Psoas muscle (tissue), 7 donors: ENCODE measurements at regions not wholly inside any gene's neighbourhood (a gene's known extent, or its start where the extent isn't known, plus 50 kb on each side); places are given as distances from the start of the nearest gene placed in this dataset.

ENCODE experiments used
- ATAC-seq, 4 donors: fragments of 200-7000 bp; cut with Tn5 transposase; one replicate each; pipeline ENCODE4 v1.9.1; 2020; ENCODE audit warnings: moderate library complexity in 3 of 4, mild to moderate bottlenecking in 2 of 4
- DNase-seq, 2 donors: peaks; one replicate each; pipeline ENCODE4 v3.0.0-alpha.2; 2020
- H3K27ac ChIP-seq: fragments of 200-600 bp; one replicate; pipeline ENCODE4 v1.8.0; 2022
- H3K27me3 ChIP-seq, 3 donors: fragments of 200-600 bp in 1 of 3; one replicate each; pipeline versions ENCODE4 v1.6.1 to v1.8.0; 2013 to 2022; ENCODE audit warnings: low read length in 2 of 3, mild to moderate bottlenecking in 2 of 3, moderate library complexity in 1 of 3; ENCODE audit not compliant: insufficient read depth in 3 of 3
- H3K36me3 ChIP-seq, 2 donors: fragments of 200-600 bp in 1 of 2; one replicate each; pipeline versions ENCODE4 v1.6.1 to v1.8.0; 2013 to 2022; ENCODE audit warnings: low read depth in 1 of 2, mild to moderate bottlenecking in 1 of 2, moderate library complexity in 1 of 2; ENCODE audit not compliant: insufficient read depth in 1 of 2
- H3K4me1 ChIP-seq: fragments of 200-600 bp; one replicate; pipeline ENCODE4 v1.8.0; 2022
- H3K4me3 ChIP-seq: fragments of 200-600 bp; one replicate; pipeline ENCODE4 v1.8.0; 2022; ENCODE audit warnings: mild to moderate bottlenecking
- H3K9me3 ChIP-seq: fragments of 200-600 bp; one replicate; pipeline ENCODE4 v1.8.0; 2022
- WGBS, 3 donors: extraction: QIAGEN DNeasy Blood & Tissue Kit; methylation state at CpG; one replicate each; pipeline versions ENCODE4 v1.1.6 to v1.1.7; 2013; 5-methylcytosine and 5-hydroxymethylcytosine counted together
- intact Hi-C, 2 donors: fragments of 100-400 bp; cut with DNase I; formaldehyde crosslinking; loops; one replicate each; pipeline versions ENCODE4 v1.11.0 to v1.14.2; 2022
- TF ChIP-seq, protein P1 (sequence below): fragments of 200-600 bp; IDR thresholded peaks from one replicate; pipeline ENCODE4 v1.8.0; 2022; ENCODE audit warnings: antibody characterized with exemption
- donor health status: healthy with polysubstance abuse.
- donor health status: DM: no; HTN: no; CAD: no; lungs with moderate emphysema.
- donor health status: Bipolar disorder and iron deficiency.
- donor health status: healthy.
- donor health status: DM: yes; HTN: yes; CAD: no.
- donor health status: DM: no; HTN: no; CAD: no.
- donor health status: DM: yes; HTN: yes; CAD: no.

DNA sequence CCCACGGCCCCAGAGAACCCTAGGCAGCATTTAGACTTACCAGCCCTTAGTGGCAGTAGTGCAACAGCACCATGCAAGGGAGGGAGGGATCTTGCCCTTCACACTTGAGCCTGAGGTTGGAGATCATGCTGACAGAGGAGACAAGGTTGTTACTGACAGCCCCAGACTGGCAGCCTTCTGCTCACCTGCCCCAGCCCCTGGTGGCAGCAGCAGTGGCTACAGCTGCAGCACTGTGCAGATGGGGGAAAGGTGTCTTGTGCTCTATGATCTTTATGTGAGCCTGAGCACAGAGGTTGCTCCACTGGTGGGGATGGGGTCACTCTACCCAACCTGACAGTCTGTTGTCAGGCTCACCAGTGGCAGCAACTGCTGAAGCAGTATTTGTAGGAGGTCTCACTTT, 501.2 kb upstream of the LRRTM4 start:
- Histone ChIP-seq H3K9me3 (no peaks in the 10 kb centered on the region), H3K4me3 (no peak overlapping the region), H3K27me3 (no peaks in the 10 kb centered on the region), H3K27ac (no peak overlapping the region), H3K4me1 (no peaks in the 10 kb centered on the region), H3K36me3 (no peaks in the 10 kb centered on the region)
- 38 to 85% (median 72%) methylated on average over 1 of the region's 1 CpG for WGBS, 3 donors
- intact Hi-C loops = no loop called here
- TF ChIP-seq, protein P1, sequence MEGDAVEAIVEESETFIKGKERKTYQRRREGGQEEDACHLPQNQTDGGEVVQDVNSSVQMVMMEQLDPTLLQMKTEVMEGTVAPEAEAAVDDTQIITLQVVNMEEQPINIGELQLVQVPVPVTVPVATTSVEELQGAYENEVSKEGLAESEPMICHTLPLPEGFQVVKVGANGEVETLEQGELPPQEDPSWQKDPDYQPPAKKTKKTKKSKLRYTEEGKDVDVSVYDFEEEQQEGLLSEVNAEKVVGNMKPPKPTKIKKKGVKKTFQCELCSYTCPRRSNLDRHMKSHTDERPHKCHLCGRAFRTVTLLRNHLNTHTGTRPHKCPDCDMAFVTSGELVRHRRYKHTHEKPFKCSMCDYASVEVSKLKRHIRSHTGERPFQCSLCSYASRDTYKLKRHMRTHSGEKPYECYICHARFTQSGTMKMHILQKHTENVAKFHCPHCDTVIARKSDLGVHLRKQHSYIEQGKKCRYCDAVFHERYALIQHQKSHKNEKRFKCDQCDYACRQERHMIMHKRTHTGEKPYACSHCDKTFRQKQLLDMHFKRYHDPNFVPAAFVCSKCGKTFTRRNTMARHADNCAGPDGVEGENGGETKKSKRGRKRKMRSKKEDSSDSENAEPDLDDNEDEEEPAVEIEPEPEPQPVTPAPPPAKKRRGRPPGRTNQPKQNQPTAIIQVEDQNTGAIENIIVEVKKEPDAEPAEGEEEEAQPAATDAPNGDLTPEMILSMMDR = no peak
- no peak for DNase-seq
- no peak for ATAC-seq

GRCh38 chr2:78024996-78025395, 502.8 kb upstream of the LRRTM4 start:
- ATAC-seq (no peak), DNase-seq (no peak)
- no peaks in the 10 kb centered on the region for H3K27me3 ChIP-seq
- peaks cover 4% of the 10 kb centered on the region for H3K9me3 ChIP-seq
- no peak overlapping the region for H3K27ac ChIP-seq
- intact Hi-C loops = no loop called here
- H3K4me3 ChIP-seq = no peak overlapping the region
- no peaks in the 10 kb centered on the region for H3K4me1 ChIP-seq
- TF ChIP-seq, protein P1 = no peak
- 82 to 93% (median 83%) methylated on average over 2 of the region's 2 CpGs for WGBS, 3 donors
- H3K36me3 ChIP-seq = no peaks in the 10 kb centered on the region

DNA sequence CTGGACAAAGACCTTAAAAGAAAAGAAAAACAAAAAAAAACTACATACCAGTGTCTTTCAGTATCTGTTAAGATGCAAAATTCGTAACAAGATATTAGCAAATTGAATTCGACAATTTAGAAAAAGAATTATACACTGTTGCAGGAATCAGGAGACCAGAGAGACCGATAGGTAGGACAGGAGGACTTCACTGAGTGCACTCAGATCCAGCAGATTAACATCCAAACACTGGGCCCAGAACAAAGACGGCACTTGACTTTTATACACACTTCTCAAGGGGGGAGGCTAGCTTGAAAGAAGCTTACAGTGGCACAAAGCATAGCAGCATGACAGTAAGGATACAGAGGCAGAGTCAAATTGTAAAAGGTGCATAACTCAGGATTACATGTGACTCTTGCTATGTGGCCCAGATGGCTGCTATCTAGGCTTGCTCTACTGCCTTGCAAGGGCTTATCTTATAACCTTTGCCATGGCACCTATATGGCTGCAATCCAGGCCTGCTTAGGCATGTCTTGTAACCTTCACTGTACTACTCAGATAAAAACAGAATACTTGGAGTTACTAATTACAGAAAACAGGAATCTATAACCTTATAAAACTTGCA, 507.3 kb upstream of the LRRTM4 start:
- Histone ChIP-seq H3K4me1 (no peaks in the 10 kb centered on the region), H3K36me3 (no peaks in the 10 kb centered on the region), H3K27me3 (no peaks in the 10 kb centered on the region), H3K4me3 (no peak overlapping the region), H3K27ac (no peak overlapping the region), H3K9me3 (peaks cover 4% of the 10 kb centered on the region)
- TF ChIP-seq, protein P1 = no peak
- DNase-seq = no peak
- WGBS, 3 donors = 58 to 70% (median 61%) methylated on average over 4 of the region's 4 CpGs
- no peak for ATAC-seq
- intact Hi-C loops = no loop called here

- Histone ChIP-seq H3K4me3 (no peak overlapping the region), H3K9me3 (no peaks in the 10 kb centered on the region), H3K27me3 (no peaks in the 10 kb centered on the region), H3K4me1 (no peaks in the 10 kb centered on the region), H3K27ac (no peak overlapping the region), H3K36me3 (no peaks in the 10 kb centered on the region)
- intact Hi-C loops = no loop called here
- ATAC-seq (no peak), DNase-seq (no peak)
- TF ChIP-seq, protein P1 = no peak
- WGBS, 3 donors = 30 to 35% (median 30%) methylated on average over 3 of the region's 3 CpGs
Observed at GRCh38 chr2:78034706-78035105, 512.5 kb upstream of the LRRTM4 start.

- no peaks in the 10 kb centered on the region for H3K4me1 ChIP-seq
- no peak for DNase-seq
- no peaks in the 10 kb centered on the region for H3K36me3 ChIP-seq
- no peaks in the 10 kb centered on the region for H3K9me3 ChIP-seq
- H3K4me3 ChIP-seq = no peak overlapping the region
- 52 to 75% (median 54%) methylated on average over 2 of the region's 2 CpGs for WGBS, 3 donors
- no peak overlapping the region for H3K27ac ChIP-seq
- intact Hi-C loops = no loop called here
- TF ChIP-seq, protein P1 = no peak
- ATAC-seq = no peak
- H3K27me3 ChIP-seq = no peaks in the 10 kb centered on the region
Observed at GRCh38 chr2:78035804-78036203, 513.6 kb upstream of the LRRTM4 start.
